Caco-2 (cell line): ENCODE measurements at regions not wholly inside any gene's neighbourhood (a gene's known extent, or its start where the extent isn't known, plus 50 kb on each side); places are given as distances from the start of the nearest gene placed in this dataset.

Experiments used
- BruUV-seq: library from RNA; stranded (reverse); fragments of 400-500 nt; replicated peaks from 2 replicates; lab custom pipeline; 2021; lab: Mats Ljungman, UMichigan
- CTCF ChIA-PET: fragments of 300-600 bp; sonication (Branson Sonifier 250); formaldehyde crosslinking; loops from one replicate; lab custom pipeline; 2022; ENCODE audit warnings: antibody characterized with exemption; lab: Charles Lee
- POLR2A ChIA-PET: fragments of 300-600 bp; sonication (Branson Sonifier 250); formaldehyde crosslinking; loops from one replicate; lab custom pipeline; 2022; ENCODE audit warnings: antibody characterized with exemption; lab: Charles Lee
- DNase-seq, 2 experiments: peaks; one replicate each; pipeline versions ENCODE4 v3.0.0 to v3.0.0-alpha.2; 2020 to 2022
- H3K27me3 ChIP-seq: replicated peaks from 2 replicates; pipeline ENCODE4 v1.6.0; 2011; ENCODE audit warnings: low read length; ENCODE audit not compliant: control insufficient read depth, insufficient read depth
- H3K36me3 ChIP-seq: 2 replicates; pipeline ENCODE4 v1.5.1; 2011; ENCODE audit warnings: low read length; ENCODE audit not compliant: control insufficient read depth, insufficient read depth
- H3K4me1 ChIP-seq: fragments of 250-450 bp; sonication (Bioruptor Pico); 2 replicates; pipeline ENCODE4 v1.5.1; 2020; ENCODE audit warnings: mild to moderate bottlenecking
- H3K4me3 ChIP-seq: 2 replicates; pipeline ENCODE4 v1.5.1; 2011; ENCODE audit warnings: low read depth, mild to moderate bottlenecking, control low read depth, low read length
- H3K9me3 ChIP-seq: fragments of 250-450 bp; sonication (Bioruptor Pico); 2 replicates; pipeline ENCODE4 v1.5.1; 2020; ENCODE audit warnings: mild to moderate bottlenecking, moderate library complexity
- H3K27ac Mint-ChIP-seq: one replicate; pipeline ENCODE4 v1.8.0; 2022; ENCODE audit warnings: mixed read lengths; ENCODE audit not compliant: unreplicated experiment
- H3K27me3 Mint-ChIP-seq: one replicate; pipeline ENCODE4 v1.8.0; 2022; ENCODE audit warnings: mixed read lengths; ENCODE audit not compliant: insufficient read depth, unreplicated experiment
- H3K36me3 Mint-ChIP-seq: one replicate; pipeline ENCODE4 v1.8.0; 2022; ENCODE audit warnings: mild to moderate bottlenecking, mixed read lengths; ENCODE audit not compliant: insufficient read depth, unreplicated experiment
- H3K4me1 Mint-ChIP-seq: one replicate; pipeline ENCODE4 v1.8.0; 2022; ENCODE audit warnings: low read depth, mixed read lengths; ENCODE audit not compliant: unreplicated experiment
- H3K4me3 Mint-ChIP-seq: one replicate; pipeline ENCODE4 v1.8.0; 2022; ENCODE audit warnings: mild to moderate bottlenecking, moderate library complexity, mixed read lengths; ENCODE audit not compliant: unreplicated experiment
- H3K9me3 Mint-ChIP-seq: one replicate; pipeline ENCODE4 v1.8.0; 2022; ENCODE audit warnings: mixed read lengths; ENCODE audit not compliant: unreplicated experiment
- CTCF ChIP-seq, 2 experiments: fragments of 200-600 bp in 1 of 2; IDR thresholded peaks; 1 replicate in 1 of 2; 2 replicates in 1 of 2; pipeline versions ENCODE4 v1.5.1 to v1.8.0; 2011 to 2022; ENCODE audit warnings: antibody characterized with exemption in 1 of 2, control low read depth in 1 of 2, inconsistent platforms in 1 of 2, low read depth in 1 of 2, low read length in 1 of 2, mild to moderate bottlenecking in 1 of 2, moderate library complexity in 1 of 2; ENCODE audit not compliant: insufficient read depth in 1 of 2, severe bottlenecking in 1 of 2, unreplicated experiment in 1 of 2
- intact Hi-C: fragments of 100-400 bp; cut with micrococcal nuclease; formaldehyde crosslinking; loops from one replicate; pipeline ENCODE4 v1.10.0; 2022; ENCODE audit not compliant: unreplicated experiment

GRCh38 chr1:24993871-24994580 lies 64.0 kb upstream of the RUNX3 start:
- TF ChIP-seq CTCF (IDR thresholded peaks at IDR 0.05; ENCODE audit: insufficient read depth in 1 of 2, low read depth in 1 of 2, low read length in 1 of 2, severe bottlenecking in 1 of 2, unreplicated experiment in 1 of 2) = no peak
- Histone ChIP-seq H3K4me1 (no peaks in the 10 kb centered on the region), H3K36me3 (no peaks in the 10 kb centered on the region), H3K9me3 (no peaks in the 10 kb centered on the region), H3K4me3 (no peak overlapping the region), H3K27me3 (no peaks in the 10 kb centered on the region)
- Mint-ChIP-seq H3K9me3 (no peaks in the 10 kb centered on the region), H3K36me3 (no peaks in the 10 kb centered on the region), H3K4me3 (no peak overlapping the region), H3K27me3 (peaks cover 8% of the 10 kb centered on the region), H3K27ac (no peak overlapping the region), H3K4me1 (no peaks in the 10 kb centered on the region)
- no TSS peak for BruUV-seq
- ChIA-PET POLR2A (no interaction called here), CTCF (no interaction called here)
- intact Hi-C loops = no loop called here
- no peak for DNase-seq

- no peaks in the 10 kb centered on the region for H3K4me1 Mint-ChIP-seq
- Histone ChIP-seq H3K4me1 (no peaks in the 10 kb centered on the region), H3K27me3 (no peaks in the 10 kb centered on the region), H3K4me3 (no peak overlapping the region), H3K36me3 (no peaks in the 10 kb centered on the region), H3K9me3 (no peaks in the 10 kb centered on the region)
- no peak overlapping the region for H3K27ac Mint-ChIP-seq
- ChIA-PET POLR2A (no interaction called here), CTCF (interaction anchor here (0.6 kb wide), 1 partner anchor 95 kb away, joined by 4 read pairs; no protein-coding TSS in a partner anchor)
- no peak overlapping the region for H3K4me3 Mint-ChIP-seq
- no peak for TF ChIP-seq CTCF (IDR thresholded peaks at IDR 0.05; ENCODE audit: insufficient read depth in 1 of 2, low read depth in 1 of 2, low read length in 1 of 2, severe bottlenecking in 1 of 2, unreplicated experiment in 1 of 2)
- no peaks in the 10 kb centered on the region for H3K36me3 Mint-ChIP-seq
- BruUV-seq = no TSS peak
- DNase-seq = no peak
- intact Hi-C loops = no loop called here
- peaks cover 11% of the 10 kb centered on the region for H3K27me3 Mint-ChIP-seq
- H3K9me3 Mint-ChIP-seq = no peaks in the 10 kb centered on the region
Observed at GRCh38 chr1:24992761-24993211, 62.7 kb upstream of the RUNX3 start.

GRCh38 chr1:24992124-24992760 lies 62.2 kb upstream of the RUNX3 start:
- Histone ChIP-seq H3K4me3 (no peak overlapping the region), H3K27me3 (no peaks in the 10 kb centered on the region), H3K9me3 (no peaks in the 10 kb centered on the region), H3K36me3 (no peaks in the 10 kb centered on the region), H3K4me1 (no peaks in the 10 kb centered on the region)
- Mint-ChIP-seq H3K27me3 (peaks cover 11% of the 10 kb centered on the region), H3K36me3 (no peaks in the 10 kb centered on the region), H3K4me1 (no peaks in the 10 kb centered on the region), H3K4me3 (no peak overlapping the region), H3K27ac (no peak overlapping the region), H3K9me3 (no peaks in the 10 kb centered on the region)
- ChIA-PET POLR2A (no interaction called here), CTCF (no interaction called here)
- no TSS peak for BruUV-seq
- no peak for TF ChIP-seq CTCF (IDR thresholded peaks at IDR 0.05; ENCODE audit: insufficient read depth in 1 of 2, low read depth in 1 of 2, low read length in 1 of 2, severe bottlenecking in 1 of 2, unreplicated experiment in 1 of 2)
- no peak for DNase-seq
- intact Hi-C loops = no loop called here
